ENCODE measurements at regions not wholly inside any gene's neighbourhood (a gene's known extent, or its start where the extent isn't known, plus 50 kb on each side); places are given as distances from the start of the nearest gene placed in this dataset.

- DNase-seq (ENCODE audit: low read depth), result peak; percentile 29
- TF ChIP-seq CTCF (IDR thresholded peaks at IDR 0.05; ENCODE audit: low read length, missing control alignments), result no peak
- H3K4me3 ChIP-seq (replicated peaks; ENCODE audit: low read depth, low read length), result no peak overlapping the region
Measured at GRCh38 chr6:20350215-20350614, 51.5 kb upstream of the E2F3 start.

- no peak overlapping the region for H3K4me3 ChIP-seq (replicated peaks; ENCODE audit: low read depth, low read length)
- no peak for TF ChIP-seq CTCF (IDR thresholded peaks at IDR 0.05; ENCODE audit: low read length, missing control alignments)
- no peak for DNase-seq (ENCODE audit: low read depth)
Measured at GRCh38 chr6:20351534-20351933, 50.1 kb upstream of the E2F3 start.

Measured in fibroblast of pulmonary artery (primary cell).